VCaP (cell line): ENCODE measurements at regions not wholly inside any gene's neighbourhood (a gene's known extent, or its start where the extent isn't known, plus 50 kb on each side); places are given as distances from the start of the nearest gene placed in this dataset.

Experiments
- H3K27ac ChIP-seq: fragments of 450-650 bp; 2 replicates; pipeline ENCODE4 v1.5.1; 2017
- CTCF ChIP-seq: fragments of 450-650 bp; conservative IDR thresholded peaks from 2 replicates; pipeline ENCODE4 v1.5.1; 2017; ENCODE audit warnings: mild to moderate bottlenecking, moderate library complexity

GRCh38 chr2:78416625-78417300 is 608.7 kb upstream of the REG3G start:
- no peak overlapping the region for H3K27ac ChIP-seq
- no peak for TF ChIP-seq CTCF

GRCh38 chr2:78417355-78417754 is 608.1 kb upstream of the REG3G start:
- no peak for TF ChIP-seq CTCF
- no peak overlapping the region for H3K27ac ChIP-seq

- no peak for TF ChIP-seq CTCF
Measured at GRCh38 chr2:78418021-78418420, 607.5 kb upstream of the REG3G start.

GRCh38 chr2:78420132-78420531 is 605.4 kb upstream of the REG3G start:
- no peak for TF ChIP-seq CTCF

More at GRCh38 chr2:78418021-78418420, 607.5 kb upstream of the REG3G start:
- no peak overlapping the region for H3K27ac ChIP-seq

GRCh38 chr2:78423631-78424030 is 601.9 kb upstream of the REG3G start:
- no peak overlapping the region for H3K27ac ChIP-seq
- no peak for TF ChIP-seq CTCF

More at GRCh38 chr2:78420132-78420531, 605.4 kb upstream of the REG3G start:
- no peak overlapping the region for H3K27ac ChIP-seq

- no peak for TF ChIP-seq CTCF
- no peak overlapping the region for H3K27ac ChIP-seq
Measured at GRCh38 chr2:78427170-78427569, 598.3 kb upstream of the REG3G start.

GRCh38 chr2:78431241-78431640 is 594.3 kb upstream of the REG3G start:
- peak; percentile 55 for TF ChIP-seq CTCF
- H3K27ac ChIP-seq, result no peak overlapping the region
